GM12865 (cell line): ENCODE measurements at regions not wholly inside any gene's neighbourhood (a gene's known extent, or its start where the extent isn't known, plus 50 kb on each side); places are given as distances from the start of the nearest gene placed in this dataset.

Experiments
- DNase-seq: peaks from one replicate; pipeline ENCODE4 v3.0.0; 2010; ENCODE audit warnings: low read depth
- H3K4me3 ChIP-seq: 2 replicates; pipeline ENCODE4 v1.5.1; 2011; ENCODE audit warnings: mild to moderate bottlenecking, low read depth, low read length, control low read depth
- TF ChIP-seq, protein P1 (sequence below): IDR thresholded peaks from 2 replicates; pipeline ENCODE4 v1.5.1; 2011; ENCODE audit warnings: low read length, control low read depth, low read depth, inconsistent platforms; ENCODE audit not compliant: insufficient read depth; ENCODE audit errors: missing control alignments

DNA sequence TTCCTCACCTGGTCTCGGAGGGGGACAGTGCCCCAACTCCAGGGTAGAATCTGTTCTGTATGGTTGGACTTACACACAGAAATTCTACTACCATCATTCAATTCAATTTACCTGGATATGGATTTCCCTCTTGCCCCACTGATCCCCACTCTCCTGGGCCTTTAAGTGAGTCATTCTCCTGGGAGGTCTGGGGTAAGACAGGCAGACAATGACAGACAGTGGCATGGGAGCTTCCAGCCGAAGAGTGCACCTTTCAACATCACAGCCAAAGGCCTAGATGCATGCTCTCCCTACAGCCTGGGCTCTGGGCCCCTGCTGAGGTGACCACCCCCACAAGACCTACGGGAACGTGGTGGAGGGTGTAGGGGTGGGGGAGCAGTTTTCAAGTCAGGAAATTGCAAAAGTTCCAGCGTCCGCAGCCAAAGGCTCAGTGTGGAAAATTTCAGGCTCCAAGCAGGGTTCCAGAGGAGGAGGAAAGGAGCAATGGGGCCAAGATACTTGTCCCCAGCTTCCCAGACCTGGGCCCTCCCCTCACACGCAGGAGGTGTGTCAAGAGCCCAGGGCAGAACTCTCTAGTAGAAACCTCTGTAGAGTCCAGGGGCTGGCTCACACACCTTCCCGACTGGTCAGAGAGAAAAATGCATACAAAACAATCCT lies 296.4 kb downstream of the CYP26B1 start:
- TF ChIP-seq, protein P1, sequence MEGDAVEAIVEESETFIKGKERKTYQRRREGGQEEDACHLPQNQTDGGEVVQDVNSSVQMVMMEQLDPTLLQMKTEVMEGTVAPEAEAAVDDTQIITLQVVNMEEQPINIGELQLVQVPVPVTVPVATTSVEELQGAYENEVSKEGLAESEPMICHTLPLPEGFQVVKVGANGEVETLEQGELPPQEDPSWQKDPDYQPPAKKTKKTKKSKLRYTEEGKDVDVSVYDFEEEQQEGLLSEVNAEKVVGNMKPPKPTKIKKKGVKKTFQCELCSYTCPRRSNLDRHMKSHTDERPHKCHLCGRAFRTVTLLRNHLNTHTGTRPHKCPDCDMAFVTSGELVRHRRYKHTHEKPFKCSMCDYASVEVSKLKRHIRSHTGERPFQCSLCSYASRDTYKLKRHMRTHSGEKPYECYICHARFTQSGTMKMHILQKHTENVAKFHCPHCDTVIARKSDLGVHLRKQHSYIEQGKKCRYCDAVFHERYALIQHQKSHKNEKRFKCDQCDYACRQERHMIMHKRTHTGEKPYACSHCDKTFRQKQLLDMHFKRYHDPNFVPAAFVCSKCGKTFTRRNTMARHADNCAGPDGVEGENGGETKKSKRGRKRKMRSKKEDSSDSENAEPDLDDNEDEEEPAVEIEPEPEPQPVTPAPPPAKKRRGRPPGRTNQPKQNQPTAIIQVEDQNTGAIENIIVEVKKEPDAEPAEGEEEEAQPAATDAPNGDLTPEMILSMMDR, result no peak
- no peak overlapping the region for H3K4me3 ChIP-seq
- DNase-seq, result no peak

DNA sequence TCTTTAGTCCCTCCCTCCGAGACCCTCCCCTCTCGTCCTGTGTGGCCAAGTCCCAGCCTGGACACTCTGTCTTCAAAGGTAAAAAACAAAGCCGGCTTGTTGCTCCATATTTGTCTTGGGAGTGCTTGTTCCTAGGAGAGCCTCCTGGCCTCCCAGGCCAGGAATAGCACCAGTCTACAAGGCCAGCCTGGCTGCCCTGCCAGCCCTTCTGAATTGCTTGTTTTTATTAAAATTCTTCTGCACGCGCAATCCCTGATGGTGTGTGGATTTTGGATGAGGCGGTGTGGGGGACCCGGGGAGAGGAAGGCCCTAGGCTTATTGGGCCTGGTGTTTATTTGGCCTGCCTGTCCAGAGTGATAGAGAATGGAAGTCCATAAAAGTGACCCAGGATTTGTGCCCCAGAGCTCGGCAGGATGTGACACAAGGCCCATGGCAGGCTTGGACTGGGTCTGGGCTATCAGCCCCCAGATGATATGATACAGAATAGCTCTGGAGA lies 297.3 kb downstream of the CYP26B1 start:
- no peak overlapping the region for H3K4me3 ChIP-seq
- no peak for DNase-seq
- TF ChIP-seq, protein P1, result no peak

- TF ChIP-seq, protein P1, result no peak
- no peak overlapping the region for H3K4me3 ChIP-seq
- DNase-seq, result no peak
These were observed 297.9 kb downstream of the CYP26B1 start for GRCh38 chr2:71849607-71850305.

DNA sequence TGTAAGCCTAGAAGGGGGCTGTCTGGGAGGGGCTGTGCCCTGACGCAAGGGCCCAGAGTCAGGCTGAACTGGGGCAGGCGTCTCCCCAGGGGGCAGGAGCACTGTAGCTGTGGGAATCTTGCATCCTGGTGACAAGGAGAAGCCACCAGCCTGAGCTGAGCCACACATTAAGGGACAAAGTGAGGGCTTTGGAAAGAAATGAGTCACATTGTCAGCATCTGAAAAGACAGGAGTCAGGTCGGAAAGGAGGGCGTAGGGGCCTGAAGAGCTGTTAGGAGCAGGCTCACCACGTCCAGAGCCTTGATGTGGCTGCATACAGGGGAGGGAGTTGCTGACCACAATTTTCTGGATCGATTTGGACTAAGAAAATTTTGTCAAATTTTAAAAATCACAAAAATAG lies 298.6 kb downstream of the CYP26B1 start:
- H3K4me3 ChIP-seq, result no peak overlapping the region
- DNase-seq, result no peak
- TF ChIP-seq, protein P1, result no peak

- DNase-seq, result no peak
- TF ChIP-seq, protein P1, result no peak
- no peak overlapping the region for H3K4me3 ChIP-seq
These were observed 300.9 kb downstream of the CYP26B1 start for GRCh38 chr2:71846669-71847291.

DNA sequence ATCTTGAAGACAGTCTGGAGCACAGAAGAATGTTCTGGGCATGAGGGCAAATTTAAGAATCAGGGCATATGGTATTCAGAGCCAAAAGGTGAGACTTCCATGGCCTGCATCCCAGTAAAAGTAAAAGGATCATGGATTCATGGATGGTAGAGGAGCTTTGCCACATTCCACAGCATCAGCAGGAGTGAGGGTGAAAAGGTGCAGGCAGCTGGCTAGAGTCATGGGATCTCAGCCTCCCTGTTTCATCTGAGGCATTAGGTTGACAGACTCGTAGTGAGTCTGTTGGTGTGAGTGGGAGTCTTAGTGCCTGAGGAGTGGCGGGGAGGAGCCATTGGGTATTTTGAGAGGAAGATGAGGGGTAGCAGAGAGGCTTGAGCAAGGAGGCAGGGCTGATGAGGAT lies 301.6 kb downstream of the CYP26B1 start:
- DNase-seq, result no peak
- H3K4me3 ChIP-seq, result no peak overlapping the region

More for the DNA sequence above, 301.6 kb downstream of the CYP26B1 start:
- TF ChIP-seq, protein P1, result no peak
